ENCODE measurements at regions not wholly inside any gene's neighbourhood (a gene's known extent, or its start where the extent isn't known, plus 50 kb on each side); places are given as distances from the start of the nearest gene placed in this dataset.

DNA sequence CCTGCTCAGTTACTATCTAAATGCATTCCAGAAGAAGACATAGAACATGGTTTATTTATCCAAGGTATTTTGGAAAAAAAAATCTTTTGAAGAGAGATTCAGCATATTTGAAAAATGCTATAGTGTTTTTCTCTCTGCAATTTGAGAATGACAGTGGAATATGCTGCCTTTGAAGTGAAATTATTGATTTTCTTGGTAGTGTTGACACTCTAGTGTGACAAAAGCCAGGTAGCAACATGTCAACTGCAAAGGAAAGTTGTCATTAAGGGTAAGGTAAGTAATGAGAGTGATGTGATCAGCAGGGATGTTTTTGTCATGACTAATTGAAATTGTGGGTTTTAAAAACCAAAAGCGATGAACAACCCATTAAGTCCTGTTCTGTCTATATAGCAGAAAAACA, 1387.1 kb upstream of the TMEFF2 start:
- DNase-seq: no peak

DNA sequence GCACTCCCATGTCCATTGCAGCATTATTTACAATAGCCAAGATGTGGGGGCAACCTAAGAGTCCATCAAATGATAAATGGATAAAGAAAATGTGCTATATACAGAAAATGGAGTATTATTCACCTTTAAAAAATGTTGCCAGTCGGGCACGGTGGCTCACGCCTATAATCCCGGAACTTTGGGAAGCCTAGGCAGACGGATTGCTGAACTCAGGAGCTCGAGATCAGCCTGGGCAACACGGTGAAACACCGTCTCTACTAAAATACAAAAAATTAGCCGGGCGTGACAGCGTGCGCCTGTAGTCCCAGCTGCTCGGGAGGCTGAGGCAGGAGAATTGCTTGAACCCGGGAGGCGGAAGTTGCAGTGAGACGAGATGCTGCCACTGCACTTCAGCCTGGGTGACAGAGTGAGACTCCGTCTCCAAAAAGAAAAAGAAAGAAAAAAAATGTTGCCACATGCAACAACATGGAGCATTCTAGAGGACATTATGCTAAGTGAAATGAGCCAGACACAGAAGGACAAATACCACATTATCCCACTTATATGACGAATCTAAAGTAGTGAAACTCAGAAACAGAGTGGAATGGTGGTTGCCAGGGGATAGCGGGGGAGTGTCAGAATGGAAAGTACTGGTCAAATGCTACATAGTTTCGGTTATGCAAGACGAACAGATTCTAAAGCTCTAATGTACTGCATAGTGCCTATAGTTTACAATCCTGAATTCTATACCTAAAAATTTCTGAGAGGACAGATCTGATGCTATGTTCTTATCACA, 1385.6 kb upstream of the TMEFF2 start:
- DNase-seq: no peak

DNA sequence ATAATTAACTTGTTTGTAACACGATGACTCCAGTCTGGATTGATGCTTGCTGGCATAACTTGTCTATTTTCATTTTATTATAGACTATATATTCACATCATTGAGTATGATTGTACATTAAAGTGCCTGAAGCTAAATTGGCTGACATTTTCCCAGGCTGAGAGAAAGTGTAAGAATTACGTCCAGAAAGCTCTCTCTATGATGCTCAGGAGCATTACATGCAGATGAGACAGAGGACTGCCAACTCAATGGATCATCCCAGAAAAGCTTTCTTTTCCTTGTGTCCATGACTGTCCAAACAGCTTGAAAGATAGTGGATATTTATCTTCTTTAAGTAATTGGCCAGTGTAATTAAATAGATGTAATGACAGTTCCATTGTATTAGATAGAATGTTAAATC, 1372.2 kb upstream of the TMEFF2 start:
- no peak for DNase-seq

DNA sequence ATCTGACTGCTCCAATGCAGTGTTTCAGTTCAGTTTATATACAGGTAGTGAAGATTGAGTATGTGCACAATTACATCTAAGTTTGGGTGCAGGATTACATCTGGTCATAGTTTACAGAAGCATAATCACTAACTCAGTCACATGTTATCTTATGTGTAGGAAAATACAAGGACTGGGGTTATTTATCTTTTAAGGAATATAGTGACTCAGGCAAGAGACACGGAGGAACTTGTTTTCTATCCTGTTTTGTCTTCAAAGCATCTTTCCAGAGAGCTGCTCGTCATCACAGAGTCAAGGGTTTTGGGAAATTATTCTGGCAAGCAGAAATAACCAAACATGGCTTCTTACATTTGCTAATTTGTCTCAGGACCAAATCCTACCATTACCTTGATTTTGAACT, 1371.5 kb upstream of the TMEFF2 start:
- DNase-seq: no peak

DNA sequence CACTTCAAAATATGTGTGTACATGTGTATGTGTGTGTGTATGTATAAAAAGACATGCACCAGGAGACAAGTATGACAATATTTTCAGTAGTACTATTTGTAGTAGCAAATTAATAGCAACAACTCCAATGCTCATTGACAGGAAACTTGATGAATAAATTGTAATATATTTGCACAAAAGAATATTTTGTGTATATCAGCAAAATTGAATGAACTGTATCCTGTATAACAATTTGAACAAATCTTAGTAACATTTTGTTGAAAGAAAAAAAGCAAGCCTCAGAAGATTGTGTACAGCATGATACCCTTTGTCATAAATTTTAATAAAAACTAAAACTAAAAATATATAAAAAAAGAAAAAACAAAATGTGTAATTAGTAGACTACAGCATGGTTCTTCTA, 1367.3 kb upstream of the TMEFF2 start:
- DNase-seq: no peak

DNA sequence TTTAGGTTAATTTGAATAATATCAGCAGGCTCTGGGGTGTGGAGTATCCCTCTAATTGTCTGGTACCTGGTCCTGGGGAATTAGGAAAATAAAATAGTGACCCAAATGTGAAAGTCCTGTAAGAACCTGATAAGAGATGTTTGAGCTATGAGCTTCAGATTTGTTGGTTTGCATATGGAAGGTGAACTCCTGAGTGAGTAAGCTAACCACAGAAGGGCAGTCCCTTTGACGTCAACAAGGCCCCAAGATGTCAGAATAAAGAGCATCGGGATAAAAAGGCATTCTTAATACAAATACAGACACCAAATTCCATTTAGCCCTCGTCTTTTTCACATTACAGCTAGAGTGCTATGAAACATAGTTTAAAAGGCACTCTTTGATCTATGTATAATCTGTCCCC, 1366.3 kb upstream of the TMEFF2 start:
- DNase-seq: no peak

DNA sequence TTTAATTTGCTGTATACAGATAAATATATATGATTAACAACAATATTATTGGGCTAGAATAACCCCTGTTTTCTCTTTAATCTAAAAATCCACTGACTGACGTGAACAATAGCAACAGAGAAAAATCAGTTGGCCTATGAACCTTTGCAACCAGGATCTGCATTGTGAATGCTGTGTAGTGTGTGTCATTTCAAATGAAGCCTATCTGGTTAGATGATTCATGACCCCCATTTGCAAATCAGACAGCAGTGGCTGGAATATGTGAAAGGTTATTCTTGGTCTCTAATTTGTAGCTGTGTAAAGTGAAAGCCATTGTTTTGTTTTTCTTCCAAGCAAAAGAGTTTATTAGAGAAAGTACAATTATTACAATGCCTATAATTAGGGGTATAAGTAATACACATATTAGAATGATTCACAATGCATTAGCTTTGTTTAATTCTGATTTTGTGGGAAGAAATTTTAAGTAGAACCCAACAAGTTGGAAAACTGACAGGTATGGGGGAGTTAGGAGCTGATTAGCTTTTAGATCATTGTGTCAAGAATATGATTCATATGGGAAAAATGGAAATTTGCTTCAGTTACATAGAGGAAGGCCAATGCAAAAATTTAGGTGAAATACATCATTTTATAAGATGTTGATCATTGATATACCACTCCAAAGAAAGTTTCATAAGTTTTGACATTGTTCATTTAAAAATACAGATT, 1362.2 kb upstream of the TMEFF2 start:
- DNase-seq: no peak

DNA sequence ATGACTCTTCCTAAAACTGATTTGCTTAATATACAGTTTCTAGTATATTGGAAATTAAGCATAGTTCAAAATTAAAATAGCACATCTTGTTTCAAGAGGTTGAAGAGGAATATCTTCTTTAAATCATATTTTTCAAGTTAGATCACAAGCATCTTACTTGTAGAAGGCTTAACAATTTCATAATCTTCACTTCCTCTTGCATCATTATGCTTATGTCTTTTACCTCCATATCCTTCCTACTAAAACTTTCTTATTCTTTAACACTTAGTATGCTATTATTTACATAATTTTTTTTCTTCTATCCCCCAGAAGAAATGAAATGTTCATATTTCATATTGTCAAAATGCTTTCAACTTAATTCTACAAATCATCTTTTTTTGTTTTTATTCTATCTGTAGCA, 1354.9 kb upstream of the TMEFF2 start:
- DNase-seq: no peak

DNA sequence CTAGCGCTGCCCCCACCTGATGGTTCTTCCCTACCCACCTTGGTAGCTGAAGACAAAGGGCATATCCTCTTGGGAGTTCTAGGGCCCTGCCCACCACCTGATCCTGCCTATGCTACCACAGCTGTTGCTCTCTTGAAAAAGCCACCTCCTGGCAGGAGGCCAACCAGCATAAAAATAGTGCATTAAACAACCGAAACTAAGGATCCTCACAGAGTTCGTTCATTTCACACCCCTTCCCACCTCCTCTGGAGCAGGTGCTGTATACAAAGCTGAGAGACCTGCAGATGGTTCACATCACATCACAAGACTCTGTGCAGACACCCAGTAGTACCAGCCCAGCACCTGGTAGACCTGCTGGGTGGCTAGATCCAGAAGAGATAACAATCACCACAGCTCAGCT, 1348.0 kb upstream of the TMEFF2 start:
- DNase-seq: no peak

DNA sequence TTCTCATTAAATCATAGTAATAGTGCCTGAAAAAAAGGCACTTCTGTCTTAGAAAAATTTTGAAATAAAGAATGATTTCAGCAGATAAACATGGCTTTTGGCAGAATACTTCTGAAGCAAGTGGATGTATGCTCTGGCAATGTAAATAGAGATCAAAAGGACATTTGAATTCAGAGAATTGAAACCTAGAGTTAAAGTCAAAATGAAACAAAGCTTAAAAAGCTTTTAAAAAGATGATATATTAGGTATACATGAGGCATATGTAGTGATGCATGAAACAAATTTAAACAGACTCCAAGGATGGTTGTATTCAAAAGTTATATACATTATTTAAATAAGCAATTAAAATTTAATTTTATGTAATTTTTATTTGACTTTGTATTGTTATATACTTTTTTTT, 1344.5 kb upstream of the TMEFF2 start:
- DNase-seq: no peak

DNA sequence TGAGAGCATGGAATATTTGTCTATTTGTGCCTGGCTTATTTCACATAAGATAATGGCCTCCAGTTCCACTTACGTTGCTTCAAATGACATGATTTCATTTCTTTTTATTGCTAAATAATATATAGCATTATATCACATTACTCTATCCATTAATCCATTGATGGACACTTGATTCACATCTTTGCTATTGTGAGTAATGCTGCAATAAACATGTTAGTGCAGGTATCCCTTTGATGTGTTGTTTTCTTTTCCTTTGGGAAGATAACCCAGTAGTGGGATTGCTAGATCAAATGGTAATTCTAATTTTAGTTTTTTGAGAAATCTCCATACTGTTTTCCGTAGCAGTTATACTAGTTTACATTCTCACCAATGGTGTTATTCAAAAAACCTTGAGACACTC, 1343.3 kb upstream of the TMEFF2 start:
- DNase-seq: no peak

DNA sequence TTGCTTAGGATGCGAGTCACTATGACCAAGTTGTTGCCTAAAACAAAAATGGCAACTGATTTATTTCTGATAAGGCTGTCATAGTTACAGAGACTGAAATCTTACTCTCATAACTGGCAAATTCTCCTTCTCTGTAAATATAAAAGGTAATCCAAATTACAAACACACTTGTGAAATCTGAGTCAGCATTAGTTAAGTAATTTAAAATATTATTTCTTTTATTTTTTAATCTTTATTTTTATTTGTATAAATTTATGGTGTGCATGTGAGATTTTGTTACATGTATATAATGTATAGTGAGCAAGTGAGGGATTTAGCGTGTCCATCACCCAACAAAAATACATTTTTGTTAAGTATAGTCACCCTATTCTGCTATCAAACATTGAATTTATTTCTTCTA, 1342.8 kb upstream of the TMEFF2 start:
- no peak for DNase-seq

DNA sequence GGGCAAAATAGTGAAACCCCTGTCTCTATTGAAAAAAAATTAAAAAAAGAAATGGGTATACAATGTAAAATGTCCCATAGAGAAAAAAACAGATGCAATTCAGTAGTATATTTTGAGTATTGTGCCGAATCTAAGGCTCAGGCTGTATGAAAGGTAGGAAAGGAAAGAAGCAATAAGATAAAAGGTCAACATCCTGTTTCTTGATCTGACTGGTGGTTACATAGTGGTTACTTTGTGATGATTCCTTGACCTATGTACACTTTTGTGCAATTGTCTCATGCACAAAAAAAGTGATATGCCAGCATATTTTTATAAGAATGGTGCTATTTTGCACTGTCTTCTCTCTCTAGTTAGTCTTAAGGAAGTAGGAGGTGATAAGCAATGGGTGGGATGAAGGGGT, 1333.7 kb upstream of the TMEFF2 start:
- DNase-seq: no peak

DNA sequence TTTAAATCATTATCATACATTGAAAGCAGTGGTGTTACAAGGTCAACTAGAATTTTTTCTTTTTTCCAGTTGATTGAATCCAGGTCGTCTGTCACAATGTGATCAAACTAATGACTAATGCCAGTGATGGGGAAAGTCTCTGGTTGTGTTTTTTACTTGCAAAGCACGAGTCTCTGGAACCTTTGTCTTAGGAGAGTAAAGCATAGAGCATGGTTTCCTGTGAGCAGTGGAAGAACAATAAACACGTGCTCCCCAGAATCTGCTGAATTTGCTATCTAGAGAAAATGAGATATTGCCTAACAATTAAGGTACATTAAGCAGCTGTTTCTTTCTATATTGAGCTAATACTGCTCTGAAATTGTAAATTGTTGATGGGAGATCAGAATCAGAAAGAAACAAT, 1332.4 kb upstream of the TMEFF2 start:
- no peak for DNase-seq

DNA sequence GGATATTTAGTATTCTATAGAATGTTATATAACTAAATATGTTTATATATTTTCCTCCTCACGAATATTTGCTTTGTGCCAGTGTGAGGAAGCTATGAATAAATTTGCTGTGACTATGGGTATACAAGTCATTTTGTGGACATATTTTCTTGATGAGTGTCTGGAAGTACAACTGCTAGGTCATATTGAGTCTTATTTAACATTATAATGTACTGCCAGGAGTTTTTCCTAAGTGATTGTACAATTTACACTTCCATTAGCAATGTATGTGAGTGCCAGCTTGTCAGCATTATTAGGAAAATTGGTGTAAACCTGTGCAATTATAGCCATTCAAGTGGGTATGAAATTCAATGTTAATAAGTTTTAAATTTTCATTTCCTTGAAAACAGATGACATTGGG, 1328.9 kb upstream of the TMEFF2 start:
- DNase-seq: no peak

DNA sequence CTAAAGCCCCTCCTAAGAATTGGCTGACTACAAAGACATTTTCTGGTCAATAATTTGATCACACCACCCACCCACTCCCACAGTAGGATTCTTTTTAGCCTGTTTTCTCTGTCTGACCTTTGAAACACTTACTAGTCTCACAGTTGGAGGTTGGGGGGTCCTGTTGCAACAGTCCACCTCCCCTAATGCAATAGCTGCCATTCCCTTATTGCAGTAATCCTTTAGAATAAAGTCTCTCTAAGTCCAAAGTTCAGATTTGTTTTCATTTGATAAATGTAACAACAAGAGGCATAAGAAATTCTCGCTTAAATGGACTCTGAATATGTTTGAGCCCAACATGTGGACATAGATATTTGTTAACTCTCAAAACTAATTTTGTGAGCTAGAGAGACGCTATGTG, 1326.8 kb upstream of the TMEFF2 start:
- DNase-seq: no peak

DNA sequence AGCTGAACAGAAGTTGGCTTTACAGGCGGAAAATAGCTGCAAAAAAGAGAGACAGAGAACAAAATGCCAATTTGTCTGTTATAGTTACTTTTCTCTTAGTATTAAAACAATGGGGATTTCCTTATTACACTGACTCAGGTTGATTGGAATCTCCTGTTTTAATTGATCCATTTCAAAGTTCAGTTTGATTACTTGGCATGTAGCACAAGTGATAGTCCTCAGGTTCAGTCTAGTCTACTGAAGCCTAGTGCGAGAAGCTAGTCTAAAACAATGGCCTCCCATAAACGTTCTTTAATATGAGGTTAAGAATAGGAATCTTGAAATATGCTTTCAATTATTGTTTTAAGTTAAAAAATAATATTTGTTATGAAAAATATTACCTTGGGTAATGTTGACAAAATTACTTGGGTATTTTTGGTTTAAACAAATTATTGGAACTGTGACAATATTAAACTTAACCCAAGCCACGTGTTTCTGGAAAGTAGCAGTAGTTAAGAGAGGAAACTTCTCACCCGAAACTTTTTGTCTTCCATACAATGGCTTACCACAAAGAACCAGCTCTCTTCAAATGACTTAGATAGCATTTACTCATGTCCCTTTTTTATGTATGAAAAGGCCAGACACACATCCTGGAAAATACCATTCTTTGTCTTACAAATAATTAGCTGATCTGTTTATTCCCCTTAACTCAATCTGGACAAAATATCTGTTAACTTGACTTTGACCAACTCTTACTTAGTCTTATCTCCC, 1326.2 kb upstream of the TMEFF2 start:
- no peak for DNase-seq

DNA sequence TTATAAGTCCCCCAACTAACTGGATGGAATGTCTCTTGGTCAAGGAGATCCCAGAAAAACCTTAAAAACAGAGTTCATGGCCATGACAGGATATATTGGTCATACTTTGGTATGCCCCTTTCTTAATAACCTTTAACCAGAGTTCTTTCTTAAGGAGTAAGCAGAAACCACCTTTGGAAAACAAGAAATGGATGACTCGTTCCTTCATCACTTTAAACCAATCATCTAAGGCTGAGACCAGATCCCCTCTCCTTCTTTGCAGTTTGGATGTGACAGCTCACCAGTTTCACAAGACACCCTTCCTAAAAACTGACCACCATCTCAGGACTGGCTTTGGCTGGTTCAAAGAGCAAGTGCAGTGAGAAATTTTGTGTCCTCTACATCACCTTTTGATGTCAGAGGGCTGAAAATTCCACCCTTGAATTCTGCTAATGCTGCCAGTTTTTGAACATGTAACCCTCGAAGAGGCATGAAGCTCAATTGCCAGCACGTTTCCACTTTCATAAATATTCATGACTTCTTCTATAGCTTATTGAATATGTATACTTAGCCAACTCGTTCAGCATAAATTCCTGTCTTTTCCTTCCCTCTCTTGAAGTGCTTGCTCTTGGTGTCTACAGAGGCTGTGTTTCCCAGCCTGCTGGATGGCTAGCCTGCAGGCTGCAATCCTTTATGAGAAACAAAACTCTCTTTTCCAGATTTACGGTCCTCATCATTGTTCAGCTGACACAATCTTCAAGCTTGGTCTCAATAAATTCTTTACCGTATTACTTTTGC, 1323.5 kb upstream of the TMEFF2 start:
- no peak for DNase-seq

DNA sequence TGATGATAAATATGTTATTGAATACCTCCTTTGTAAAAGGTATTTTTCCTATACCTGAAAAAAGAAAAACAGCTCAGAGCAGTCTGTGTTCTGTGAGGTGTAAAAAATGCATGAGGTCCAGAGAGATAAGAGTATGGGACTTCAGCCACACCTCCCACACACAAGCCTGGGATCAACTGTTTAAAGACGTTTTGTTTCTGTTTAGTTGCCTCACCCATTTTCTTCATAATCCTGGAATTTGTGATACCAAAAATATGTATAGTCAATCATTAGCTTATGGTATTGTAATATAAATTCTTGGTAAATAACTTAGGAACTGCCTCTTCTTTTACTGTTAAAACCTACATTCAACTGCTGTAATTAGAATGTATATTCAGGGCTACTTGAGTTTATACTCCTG, 1322.9 kb upstream of the TMEFF2 start:
- DNase-seq: no peak

DNA sequence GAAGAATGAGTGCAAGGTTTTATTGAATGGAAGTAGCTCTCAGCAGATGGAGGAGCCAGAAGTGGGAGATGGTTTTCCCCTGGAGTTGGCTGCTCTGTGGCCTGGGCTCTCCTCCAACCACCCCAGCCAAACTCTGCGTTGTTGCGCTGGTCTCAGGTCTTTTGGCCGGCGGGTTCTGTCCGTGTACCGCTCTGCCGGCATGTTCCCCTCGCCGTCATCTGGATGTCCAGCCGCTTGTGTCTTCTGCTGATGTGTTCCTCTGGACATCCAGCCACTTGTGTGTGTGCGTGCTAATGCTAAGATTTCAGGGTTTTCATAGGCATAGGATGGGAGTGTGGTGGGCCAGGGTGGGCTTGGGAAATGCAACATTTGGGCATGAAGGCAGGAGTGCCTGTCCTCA, 1311.3 kb upstream of the TMEFF2 start:
- DNase-seq: no peak

DNA sequence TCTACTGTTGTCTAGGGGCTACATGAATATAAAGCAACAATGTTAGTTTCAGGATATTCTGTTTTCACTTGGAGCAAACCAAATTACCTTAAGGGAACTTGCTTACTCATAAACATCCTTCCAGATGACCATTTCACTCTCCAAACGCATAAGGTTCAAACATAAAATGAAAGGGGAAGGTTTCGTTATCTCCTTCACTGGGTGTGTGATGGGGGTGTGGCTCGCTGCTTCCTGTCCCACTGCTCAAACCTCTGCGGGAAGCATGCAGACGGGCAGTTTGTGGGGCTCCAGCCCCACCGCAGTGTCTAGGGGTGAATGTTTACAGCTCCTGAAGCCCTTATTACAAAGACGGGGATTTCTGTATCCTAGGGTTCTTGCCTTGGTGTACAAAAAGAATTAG, 1310.9 kb upstream of the TMEFF2 start:
- no peak for DNase-seq

DNA sequence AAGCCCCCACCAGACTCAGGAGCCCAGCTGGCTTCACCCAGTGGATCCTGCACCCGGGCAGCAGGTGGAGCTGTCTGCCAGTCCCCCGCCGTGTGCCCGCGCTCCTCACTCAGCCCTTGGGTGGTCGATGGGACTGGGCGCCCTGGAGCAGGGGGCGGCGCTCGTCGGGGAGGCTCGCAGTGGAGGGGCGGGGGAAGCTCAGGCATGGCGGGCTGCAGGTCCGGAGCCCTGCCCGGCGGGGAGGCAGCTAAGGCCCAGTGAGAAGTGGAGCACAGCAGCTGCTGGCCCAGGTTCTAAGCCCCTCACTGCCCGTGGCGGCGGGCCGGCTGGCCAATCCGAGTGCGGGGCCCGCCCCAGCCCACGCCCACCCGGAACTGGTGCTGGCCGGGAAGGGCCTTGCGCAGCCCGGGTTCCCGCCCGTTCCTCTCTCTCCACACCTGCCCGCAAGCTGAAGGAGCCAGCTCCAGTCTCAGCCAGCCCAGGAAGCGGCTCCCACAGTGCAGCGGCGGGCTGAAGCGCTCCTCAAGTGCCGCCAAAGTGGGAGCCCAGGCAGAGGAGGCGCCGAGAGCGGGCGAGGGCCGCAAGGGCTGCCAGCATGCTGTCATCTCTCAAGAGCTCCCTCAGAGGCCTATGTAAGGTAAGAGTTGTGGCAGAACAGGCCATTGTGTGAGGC, 1307.8 kb upstream of the TMEFF2 start:
- no peak for DNase-seq

DNA sequence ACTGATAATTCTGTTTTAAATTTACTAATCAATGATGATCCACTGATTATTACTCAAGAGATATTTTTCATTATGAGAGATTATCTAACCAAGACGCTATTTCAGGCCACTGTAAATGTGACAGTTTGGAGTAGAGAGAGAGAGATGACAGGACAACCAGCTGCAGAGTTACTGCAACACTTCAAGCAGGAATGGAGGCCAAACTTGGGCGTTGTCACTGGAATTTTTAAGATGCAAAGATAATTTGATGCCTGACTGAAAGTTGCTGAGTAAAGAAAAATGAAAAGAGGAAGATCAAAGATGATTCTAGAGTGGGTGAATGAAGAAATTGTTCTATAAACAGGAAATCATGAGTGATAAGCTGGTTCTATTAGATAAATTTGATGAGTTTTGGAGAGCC, 1302.1 kb upstream of the TMEFF2 start:
- DNase-seq: no peak
